ENCODE measurements at regions not wholly inside any gene's neighbourhood (a gene's known extent, or its start where the extent isn't known, plus 50 kb on each side); places are given as distances from the start of the nearest gene placed in this dataset.

GRCh38 chr6:11350294-11350693 lies 117.8 kb upstream of the NEDD9 start:
- no peak for DNase-seq

GRCh38 chr6:11349880-11350279 lies 117.4 kb upstream of the NEDD9 start:
- no peak for DNase-seq

DNA sequence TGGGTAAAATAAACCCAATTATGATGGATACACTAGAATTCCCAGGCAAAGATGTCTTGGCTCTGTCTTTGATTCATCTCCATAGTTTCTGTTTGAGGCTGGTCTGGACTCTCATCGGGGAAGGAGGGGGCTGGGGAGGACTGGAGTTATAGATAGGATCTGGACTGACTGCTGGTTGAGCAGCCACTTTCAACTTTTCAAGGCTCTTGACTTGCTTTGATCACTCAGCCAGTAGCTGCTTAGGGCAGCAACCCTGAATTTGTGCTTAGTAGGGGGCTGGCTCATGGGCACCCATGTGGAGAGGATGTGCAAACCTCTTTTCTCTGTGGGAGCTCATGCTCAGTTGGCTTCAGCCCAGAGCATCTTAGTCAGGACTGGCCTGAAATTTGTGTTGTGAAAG lies 114.0 kb upstream of the NEDD9 start:
- DNase-seq, result no peak

GRCh38 chr6:11345536-11345935 lies 113.1 kb upstream of the NEDD9 start:
- no peak for DNase-seq

DNA sequence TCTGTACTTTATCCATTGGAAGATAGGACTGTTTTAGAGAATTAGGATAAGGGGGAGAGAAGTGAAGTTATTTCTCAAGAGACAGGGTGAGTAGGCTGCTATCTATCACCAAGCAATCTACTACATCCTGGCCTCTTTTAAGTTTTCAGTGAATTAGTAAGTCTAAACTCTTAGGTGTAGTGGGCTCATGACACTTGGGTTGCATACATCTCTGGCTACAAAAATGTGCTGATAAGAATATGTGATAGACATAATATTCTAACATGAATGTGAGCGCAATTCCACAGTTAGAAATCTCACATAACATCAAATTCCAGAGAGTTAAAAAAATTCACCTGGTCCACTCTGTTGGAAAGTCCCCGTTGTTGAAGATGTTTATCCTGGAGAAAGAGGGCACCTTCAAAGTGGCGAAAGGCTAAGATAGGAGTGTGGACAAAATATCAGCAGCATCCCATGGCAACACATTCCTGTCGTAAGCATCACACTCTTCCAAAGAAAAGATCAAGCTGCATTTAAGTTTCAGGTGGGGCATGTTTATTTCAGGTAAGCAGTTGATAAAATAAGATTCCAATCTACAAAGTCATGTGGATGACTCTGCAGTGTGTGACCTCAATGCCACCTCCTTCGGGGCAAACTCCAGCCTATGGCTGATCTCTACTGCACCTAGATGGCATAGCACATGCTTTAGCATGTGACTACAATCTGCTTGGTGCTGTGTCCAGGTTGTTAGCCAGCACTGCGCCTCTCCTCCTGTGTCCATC lies 111.7 kb upstream of the NEDD9 start:
- DNase-seq, result no peak

DNA sequence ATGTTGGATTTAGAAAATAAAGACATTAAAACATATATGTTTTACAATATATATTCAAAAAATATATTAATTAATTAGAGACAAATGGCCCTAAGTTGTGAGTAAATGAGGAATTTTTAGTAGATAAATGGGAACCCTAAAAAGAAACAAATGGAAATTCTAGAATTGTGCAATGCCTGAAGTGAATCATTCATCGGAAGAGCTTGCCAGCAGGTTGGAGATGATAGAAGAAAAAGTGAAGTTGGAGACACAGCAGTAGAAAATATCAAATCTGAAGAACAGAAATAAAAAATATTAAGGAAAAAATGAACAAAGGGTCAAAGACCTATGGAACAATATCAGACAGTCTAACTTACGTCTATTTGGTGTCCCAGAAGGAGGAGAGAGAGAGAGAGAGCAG lies 109.4 kb upstream of the NEDD9 start:
- DNase-seq, result no peak

GRCh38 chr6:11341303-11341702 lies 108.8 kb upstream of the NEDD9 start:
- DNase-seq, result no peak

DNA sequence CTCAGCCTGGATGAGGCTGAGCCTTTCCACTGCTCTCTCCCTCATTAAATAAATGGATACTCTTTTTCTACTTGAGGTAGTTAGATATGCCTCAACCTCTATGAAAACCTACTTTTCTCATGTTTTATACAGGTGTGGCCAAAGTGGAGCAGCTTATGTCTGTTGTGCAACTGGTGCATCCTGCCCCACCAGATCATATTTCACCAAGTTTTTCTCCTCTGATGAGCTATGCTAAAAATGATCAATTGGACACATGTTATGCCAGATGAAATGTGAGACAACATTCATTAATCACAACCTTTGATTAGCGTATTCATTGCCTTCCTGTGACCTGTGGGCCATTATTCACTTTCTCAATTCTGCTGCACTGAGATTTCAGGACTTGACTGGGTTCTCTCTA lies 106.9 kb upstream of the NEDD9 start:
- DNase-seq, result no peak

GRCh38 chr6:11337306-11337705 lies 104.8 kb upstream of the NEDD9 start:
- no peak for DNase-seq

DNA sequence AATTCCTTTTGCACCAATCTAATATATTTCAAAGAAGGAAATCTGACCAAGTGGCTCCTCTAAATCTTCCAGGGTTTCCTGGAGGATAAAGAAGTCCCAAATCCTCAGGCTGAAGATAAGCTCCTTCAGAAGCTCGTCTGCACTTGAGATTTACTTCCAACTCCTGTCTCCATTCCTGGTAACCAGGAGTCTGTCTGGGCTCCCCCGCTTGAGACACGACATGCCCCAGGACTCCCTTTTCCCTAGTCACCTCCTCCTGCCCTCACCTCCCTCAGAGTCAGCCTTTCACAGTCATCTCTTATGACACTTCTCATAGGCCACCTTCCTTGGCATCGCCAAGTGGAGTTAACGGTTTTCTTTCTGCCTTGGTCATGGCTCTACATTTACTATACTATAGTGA lies 103.4 kb upstream of the NEDD9 start:
- DNase-seq, result no peak

- no peak for DNase-seq
Measured at GRCh38 chr6:11333132-11333849, 100.8 kb upstream of the NEDD9 start.

DNA sequence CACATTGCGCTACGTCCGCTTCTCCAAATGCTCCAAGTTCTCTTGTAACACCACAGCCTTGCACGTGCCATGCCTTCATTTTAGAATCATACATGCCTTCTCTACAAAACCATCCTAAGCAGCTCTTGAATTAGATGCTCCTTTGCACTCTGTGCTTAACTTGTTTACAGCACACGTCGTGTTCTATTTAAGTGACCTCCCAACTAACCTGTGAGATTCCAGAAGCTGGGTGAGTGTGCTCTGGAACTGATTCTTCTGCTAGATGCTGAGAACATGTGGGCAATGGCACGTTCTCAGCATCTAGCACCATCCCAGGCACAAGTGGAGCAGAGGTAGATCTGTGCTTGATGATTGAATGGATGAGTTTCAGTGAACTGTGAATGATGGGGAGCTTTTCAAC lies 100.0 kb upstream of the NEDD9 start:
- DNase-seq, result no peak

- DNase-seq, result no peak
Measured at GRCh38 chr6:11331111-11331510, 98.6 kb upstream of the NEDD9 start.

DNA sequence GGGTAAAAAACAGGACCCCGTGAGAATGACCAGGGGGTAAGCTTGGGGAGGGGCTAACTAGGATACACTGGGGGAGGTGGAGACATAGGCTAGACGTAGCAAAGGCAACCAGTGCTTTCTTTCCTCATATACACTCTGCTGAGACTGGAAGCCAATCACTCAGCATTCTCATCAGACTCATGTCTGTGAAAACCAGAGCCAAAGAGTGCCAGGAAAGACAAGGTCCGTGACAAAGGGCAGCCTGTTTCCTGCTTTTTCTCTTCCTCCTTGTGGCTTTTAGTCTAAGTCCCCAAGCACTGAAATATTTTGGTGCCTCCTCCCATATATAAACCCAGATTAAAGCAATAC lies 97.9 kb upstream of the NEDD9 start:
- no peak for DNase-seq

GRCh38 chr6:11329726-11330412 lies 97.4 kb upstream of the NEDD9 start:
- DNase-seq, result no peak

DNA sequence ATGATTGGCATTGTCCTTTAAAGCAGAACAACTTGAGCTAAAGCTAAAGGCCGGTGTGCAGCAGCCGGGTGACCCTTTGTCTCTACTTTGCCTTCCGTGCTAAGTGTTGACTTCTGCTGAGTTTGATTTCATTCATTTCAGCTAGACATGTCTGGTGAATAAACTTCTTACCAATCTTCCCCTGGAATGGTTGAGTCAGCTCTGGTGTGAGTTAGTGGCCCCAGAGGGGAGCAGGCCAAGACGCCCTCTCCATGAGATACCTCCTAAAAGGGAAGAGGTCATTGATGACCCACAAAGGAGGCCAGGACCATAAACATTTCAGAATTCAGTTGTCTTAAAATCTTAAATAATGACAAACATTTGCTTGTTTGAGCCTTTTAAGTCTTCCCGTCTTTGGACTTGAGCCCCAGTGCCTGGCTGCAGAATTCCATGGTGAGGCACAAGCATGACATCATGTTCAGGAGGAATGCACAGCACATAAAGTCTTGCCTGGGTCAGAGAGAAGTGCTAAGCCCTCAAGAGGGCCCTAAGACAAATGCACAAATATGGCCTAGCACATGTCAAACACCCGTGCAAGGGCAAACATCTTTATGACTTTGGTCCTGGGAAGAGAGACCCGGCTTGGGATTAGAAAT lies 96.3 kb upstream of the NEDD9 start:
- no peak for DNase-seq

DNA sequence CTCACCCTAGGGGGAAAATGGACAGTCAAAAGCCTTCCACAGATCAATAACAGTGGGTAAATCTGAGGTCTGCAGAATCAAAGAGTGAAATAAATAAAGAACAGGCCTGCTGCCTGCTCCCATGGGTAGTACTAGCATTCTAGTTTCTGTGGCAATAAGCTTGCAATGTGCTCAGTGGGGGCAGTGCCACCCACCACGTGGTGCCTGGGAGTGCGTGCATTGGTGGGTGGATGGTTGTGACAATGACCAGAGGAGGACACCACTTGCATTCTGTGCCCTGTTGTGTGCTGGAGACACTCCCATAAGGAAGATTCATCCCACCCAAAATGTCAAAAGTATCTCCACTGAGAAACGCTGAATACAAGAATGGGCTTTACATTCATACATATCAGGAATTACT lies 95.5 kb upstream of the NEDD9 start:
- DNase-seq, result no peak

DNA sequence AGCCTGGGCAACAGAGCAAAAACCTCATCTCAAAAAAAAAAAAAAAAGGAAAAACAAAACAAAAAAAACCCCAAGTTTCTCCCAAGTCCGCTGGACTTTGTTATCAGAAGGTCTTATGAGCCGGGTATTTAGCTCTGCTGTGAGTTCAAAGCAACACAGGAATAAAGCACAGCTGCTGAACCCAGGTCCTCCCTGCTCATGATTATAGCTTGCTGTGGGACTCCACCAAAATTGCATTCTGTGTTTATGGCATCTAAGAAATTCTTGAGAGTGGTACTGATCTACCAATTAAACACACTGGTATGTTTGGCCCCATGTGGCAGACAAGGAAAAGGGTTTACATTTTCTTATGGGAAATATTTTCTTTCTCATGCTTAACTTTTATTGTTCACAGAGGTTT lies 93.6 kb upstream of the NEDD9 start:
- no peak for DNase-seq

DNA sequence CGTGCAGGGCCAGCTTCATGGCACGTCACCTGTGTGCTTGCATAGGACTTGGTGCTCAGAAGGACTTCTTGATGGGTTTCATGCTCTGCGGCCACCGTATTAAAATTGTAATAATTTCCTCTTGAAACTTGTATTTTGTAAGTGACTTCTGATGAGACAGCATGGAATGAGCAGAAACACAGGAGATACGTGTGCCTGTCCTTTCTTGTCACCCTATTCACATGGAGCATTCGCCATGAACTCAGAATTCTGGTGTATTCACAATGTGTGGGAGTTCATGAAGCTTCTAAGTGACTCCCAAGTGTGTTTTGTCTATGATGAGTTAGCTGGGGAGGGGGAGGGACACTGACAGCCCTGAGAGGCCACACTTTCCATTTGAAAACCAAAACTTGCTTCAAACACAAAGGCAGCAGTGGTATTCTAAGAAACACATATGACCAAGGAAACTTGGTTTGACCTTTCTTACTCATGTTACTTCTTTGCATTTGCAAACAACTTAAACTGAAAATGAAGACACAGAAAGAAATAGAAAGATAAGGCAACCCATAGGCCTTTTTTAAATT lies 92.1 kb upstream of the NEDD9 start:
- no peak for DNase-seq

DNA sequence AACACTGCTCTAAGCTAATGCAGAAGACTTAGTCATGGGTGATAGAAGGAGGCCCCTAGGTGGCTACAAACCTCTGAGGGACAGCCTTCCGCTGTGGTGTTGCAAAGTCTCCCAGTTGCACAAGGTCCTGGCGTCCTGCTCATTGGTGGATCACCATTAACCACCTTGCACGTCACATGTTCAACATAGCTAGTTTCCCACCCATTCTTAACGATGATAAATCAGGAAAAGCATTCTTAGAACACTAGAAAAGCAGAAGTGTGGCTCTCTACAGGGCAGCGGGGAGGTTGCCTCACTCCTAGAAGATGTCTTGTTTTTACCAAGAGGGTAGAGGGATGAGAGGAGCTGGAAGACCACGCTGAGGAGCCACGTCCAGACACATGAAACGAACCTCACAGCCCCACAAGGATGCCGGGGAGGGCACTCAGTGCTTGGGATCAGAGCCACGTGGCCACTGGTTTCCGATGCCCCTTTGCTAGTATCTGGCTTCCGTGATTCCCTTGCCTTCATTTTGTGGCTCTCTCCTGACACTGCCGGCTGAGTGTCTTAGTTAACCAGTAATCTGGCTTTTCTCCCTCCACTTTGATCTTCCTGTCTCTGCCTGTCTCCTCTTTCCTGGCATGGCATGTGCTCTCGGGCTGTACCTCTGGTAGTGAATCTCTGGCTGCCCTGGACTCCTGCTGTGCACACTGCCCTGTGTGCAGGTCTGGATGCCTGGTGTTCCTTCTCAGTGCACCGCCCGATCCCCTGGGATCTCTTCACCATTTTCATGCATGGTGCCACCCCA lies 91.4 kb upstream of the NEDD9 start:
- no peak for DNase-seq

DNA sequence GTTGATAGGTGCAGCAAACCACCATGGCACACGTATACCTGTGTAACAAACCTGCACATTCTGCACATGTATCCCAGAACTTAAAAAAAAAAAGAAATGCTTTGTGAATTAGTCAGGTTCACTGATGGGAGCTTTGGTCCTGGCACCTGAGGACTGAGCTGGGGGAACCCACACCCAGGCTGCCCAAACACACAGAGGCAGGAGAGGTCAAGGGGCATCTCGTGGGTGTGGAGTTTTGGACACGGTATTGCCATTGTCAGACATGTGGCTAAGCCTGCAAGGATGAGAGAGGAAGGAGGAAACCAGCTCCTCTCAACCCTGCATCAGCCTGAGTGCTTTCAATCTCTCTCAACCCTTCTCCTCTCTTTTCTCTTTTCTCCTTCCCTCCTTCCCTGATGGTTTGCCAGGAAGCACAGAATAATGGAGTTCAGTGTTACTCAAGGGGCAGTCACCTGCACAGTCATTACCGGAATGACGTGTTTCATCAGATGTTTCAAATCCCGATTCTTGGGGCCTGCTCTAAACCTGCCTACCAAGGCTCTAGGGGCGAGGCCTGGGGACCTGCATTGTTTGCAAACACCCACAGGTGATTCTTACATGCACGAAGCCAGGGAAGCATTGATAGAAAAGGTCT lies 89.9 kb upstream of the NEDD9 start:
- DNase-seq, result no peak
